ENCODE measurements at regions not wholly inside any gene's neighbourhood (a gene's known extent, or its start where the extent isn't known, plus 50 kb on each side); places are given as distances from the start of the nearest gene placed in this dataset.

DNA sequence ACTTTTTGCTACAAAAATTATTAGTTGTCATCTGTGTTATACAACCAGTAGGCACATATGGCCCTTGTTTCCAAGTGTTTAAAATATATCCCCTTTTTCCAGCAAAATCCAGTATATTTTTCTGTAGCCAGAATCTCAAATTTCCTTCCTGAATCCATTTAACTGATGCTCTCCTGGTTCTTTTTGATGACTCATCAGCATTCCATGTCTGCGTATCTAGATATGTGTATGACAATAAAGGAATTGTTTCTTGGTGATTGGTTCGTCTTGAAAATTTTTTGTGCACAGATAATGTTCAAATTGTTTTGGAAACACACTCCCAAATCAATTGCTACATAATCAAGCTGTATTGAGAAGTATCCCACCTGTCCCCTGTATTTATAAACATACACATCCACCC lies 98.3 kb downstream of the ITM2A start:
- no peaks in the 10 kb centered on the region for H3K36me3 ChIP-seq
- H3K4me1 ChIP-seq, result no peaks in the 10 kb centered on the region
- DNase-seq, result no peak
- no peaks in the 10 kb centered on the region for H3K9me3 ChIP-seq
- H3K4me3 ChIP-seq, result no peak overlapping the region
- H3K27ac ChIP-seq, result no peak overlapping the region
- H3K27me3 ChIP-seq, result no peaks in the 10 kb centered on the region
- TF ChIP-seq, protein P1, sequence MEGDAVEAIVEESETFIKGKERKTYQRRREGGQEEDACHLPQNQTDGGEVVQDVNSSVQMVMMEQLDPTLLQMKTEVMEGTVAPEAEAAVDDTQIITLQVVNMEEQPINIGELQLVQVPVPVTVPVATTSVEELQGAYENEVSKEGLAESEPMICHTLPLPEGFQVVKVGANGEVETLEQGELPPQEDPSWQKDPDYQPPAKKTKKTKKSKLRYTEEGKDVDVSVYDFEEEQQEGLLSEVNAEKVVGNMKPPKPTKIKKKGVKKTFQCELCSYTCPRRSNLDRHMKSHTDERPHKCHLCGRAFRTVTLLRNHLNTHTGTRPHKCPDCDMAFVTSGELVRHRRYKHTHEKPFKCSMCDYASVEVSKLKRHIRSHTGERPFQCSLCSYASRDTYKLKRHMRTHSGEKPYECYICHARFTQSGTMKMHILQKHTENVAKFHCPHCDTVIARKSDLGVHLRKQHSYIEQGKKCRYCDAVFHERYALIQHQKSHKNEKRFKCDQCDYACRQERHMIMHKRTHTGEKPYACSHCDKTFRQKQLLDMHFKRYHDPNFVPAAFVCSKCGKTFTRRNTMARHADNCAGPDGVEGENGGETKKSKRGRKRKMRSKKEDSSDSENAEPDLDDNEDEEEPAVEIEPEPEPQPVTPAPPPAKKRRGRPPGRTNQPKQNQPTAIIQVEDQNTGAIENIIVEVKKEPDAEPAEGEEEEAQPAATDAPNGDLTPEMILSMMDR (IDR thresholded peaks at IDR 0.05), result no peak
- TF ChIP-seq POLR2A (IDR thresholded peaks at IDR 0.05), result no peak

DNA sequence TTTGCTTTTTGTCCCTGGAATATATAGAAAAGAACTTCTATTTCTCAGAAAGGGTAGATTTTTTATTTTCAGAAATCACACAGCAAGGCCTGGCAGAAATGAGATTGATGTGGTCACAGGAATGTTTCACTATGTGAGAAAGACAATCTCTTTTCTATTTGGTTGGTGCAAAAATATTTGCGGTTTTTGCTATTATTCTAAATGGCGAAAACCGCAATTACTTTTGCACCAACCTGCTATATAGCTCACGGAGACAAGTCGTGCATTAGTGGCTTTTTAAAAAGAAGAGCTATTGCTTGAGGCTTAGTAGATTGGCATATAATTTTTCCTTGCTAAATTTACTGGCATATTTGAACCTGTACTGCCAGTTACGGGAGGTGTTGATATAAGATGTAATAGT lies 100.4 kb downstream of the ITM2A start:
- no peaks in the 10 kb centered on the region for H3K9me3 ChIP-seq
- no peaks in the 10 kb centered on the region for H3K36me3 ChIP-seq
- H3K4me1 ChIP-seq, result no peaks in the 10 kb centered on the region
- H3K27me3 ChIP-seq, result no peaks in the 10 kb centered on the region
- no peak for TF ChIP-seq POLR2A (IDR thresholded peaks at IDR 0.05)
- TF ChIP-seq, protein P1 (IDR thresholded peaks at IDR 0.05), result no peak
- no peak for DNase-seq
- H3K27ac ChIP-seq, result peak overlapping the region in 1 of 4 donors; percentile 28
- H3K4me3 ChIP-seq, result no peak overlapping the region

DNA sequence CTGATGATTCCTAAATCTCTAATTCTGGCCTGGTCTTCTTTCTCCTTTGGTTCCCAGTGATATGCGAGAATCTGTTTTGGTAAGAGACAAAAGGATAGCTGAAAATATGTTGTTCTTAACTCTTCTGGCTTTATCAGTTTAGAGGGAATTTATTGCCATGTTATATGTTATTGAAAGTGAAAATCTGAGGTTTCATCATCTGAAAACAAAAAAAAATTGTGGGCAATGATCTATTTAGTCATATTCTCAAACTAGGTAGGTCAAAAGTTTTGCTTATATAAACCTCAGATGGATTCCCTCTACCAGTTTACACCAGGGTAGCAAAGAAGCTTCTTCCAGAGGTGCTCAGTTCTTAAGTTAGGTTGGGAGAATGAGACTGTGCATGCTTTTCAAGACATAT lies 103.6 kb downstream of the ITM2A start:
- H3K4me3 ChIP-seq, result no peak overlapping the region
- no peak for TF ChIP-seq POLR2A (IDR thresholded peaks at IDR 0.05)
- H3K4me1 ChIP-seq, result no peaks in the 10 kb centered on the region
- no peak overlapping the region for H3K27ac ChIP-seq
- H3K9me3 ChIP-seq, result no peaks in the 10 kb centered on the region
- DNase-seq, result no peak
- H3K27me3 ChIP-seq, result no peaks in the 10 kb centered on the region
- H3K36me3 ChIP-seq, result no peaks in the 10 kb centered on the region

DNA sequence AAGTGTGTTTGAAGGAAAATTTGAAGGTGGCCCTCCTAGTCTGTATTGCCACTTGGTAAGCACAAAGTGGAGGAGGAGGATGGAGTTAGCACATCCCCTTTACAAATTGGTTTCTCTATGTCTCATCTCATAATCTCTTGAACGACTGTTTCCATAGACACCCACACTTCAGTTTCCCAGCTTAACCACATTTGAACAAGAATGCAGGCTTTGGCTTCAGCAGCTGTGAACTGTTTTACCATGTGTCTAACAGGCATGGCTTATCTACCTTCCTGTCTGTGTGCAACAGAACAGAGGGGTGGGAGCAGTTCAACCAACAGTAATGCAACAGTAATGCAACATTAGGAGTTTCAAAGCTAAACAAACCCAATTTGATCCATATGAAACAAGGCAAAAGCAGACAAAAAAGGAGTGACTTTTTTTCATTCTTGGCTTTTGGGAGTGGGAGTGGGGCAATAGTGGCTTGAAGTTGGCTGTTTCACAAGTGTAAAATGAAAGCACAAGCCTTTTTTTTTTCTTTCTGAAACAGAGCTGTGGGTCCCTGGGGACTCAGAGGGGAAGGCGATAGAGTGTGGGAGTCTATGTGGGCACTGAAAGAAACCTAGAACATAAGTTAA lies 108.0 kb downstream of the ITM2A start:
- H3K4me3 ChIP-seq, result no peak overlapping the region
- H3K27me3 ChIP-seq, result no peaks in the 10 kb centered on the region
- no peaks in the 10 kb centered on the region for H3K9me3 ChIP-seq
- H3K4me1 ChIP-seq, result no peaks in the 10 kb centered on the region
- no peaks in the 10 kb centered on the region for H3K36me3 ChIP-seq
- TF ChIP-seq POLR2A (IDR thresholded peaks at IDR 0.05), result no peak
- TF ChIP-seq, protein P1 (IDR thresholded peaks at IDR 0.05), result no peak
- DNase-seq, result peak in 2 of 3 donors; percentile 48 to 58
- peak overlapping the region; percentile 17 to 67 (median 32) for H3K27ac ChIP-seq

DNA sequence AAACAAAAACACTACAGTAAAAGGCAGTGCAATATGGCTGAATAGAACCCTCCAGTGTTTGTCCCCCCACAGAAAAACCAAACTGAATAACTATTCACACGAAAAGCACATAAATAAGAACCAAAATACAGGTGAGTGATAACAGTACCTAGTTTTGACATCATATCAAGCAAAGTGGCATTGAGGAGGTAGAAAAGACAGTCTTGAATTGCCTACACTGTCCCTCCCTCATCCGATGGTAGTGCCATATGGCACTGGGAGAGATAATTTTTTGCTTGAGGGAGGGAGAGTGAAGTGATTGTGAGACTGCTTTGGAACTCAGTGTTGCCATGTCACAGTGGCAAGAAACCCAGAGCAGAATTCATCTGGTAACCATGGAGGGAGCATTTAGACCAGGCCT lies 99.2 kb downstream of the GPR174 start:
- TF ChIP-seq, protein P1 (IDR thresholded peaks at IDR 0.05), result no peak
- no peak for TF ChIP-seq POLR2A (IDR thresholded peaks at IDR 0.05)
- no peaks in the 10 kb centered on the region for H3K36me3 ChIP-seq
- H3K4me1 ChIP-seq, result no peaks in the 10 kb centered on the region
- H3K27me3 ChIP-seq, result no peaks in the 10 kb centered on the region
- H3K9me3 ChIP-seq, result no peaks in the 10 kb centered on the region
- H3K27ac ChIP-seq, result no peak overlapping the region
- H3K4me3 ChIP-seq, result no peak overlapping the region
- no peak for DNase-seq

DNA sequence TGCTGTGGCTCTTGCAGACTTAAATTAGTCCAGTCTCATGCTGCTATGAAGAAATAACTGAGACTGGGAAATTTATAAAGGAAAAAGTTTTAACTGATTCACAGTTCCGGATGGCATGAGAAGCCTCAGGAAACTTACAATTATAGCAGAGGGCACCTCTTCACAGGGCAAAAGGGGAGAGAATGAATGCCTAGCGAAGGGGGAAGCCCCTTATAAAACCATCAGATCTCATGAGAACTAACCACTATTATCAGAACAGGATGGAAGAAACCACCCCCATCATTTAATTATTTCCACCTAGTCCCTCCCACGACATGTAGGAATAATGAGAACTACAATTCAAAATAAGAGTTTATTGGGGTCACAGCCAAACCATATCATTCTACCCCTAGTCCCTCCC lies 91.4 kb downstream of the GPR174 start:
- Histone ChIP-seq H3K4me3 (no peak overlapping the region), H3K27me3 (no peaks in the 10 kb centered on the region), H3K36me3 (no peaks in the 10 kb centered on the region), H3K4me1 (no peaks in the 10 kb centered on the region), H3K27ac (no peak overlapping the region), H3K9me3 (no peaks in the 10 kb centered on the region)
- TF ChIP-seq, protein P1 (IDR thresholded peaks at IDR 0.05), result no peak
- no peak for TF ChIP-seq POLR2A (IDR thresholded peaks at IDR 0.05)
- DNase-seq, result no peak
